KMS-11 (cell line): ENCODE measurements at regions not wholly inside any gene's neighbourhood (a gene's known extent, or its start where the extent isn't known, plus 50 kb on each side); places are given as distances from the start of the nearest gene placed in this dataset.

Source experiments
- H2AFZ ChIP-seq: fragments of 200-600 bp; sonication (generic); 2 replicates; pipeline ENCODE4 v1.6.1; 2016; ENCODE audit warnings: antibody characterized with exemption, mixed run types, low read depth
- H3K27ac ChIP-seq: fragments of 200-600 bp; sonication (generic); 2 replicates; pipeline ENCODE4 v1.6.1; 2016; ENCODE audit warnings: mild to moderate bottlenecking, mixed run types
- H3K27me3 ChIP-seq: fragments of 200-600 bp; sonication (generic); 2 replicates; pipeline ENCODE4 v1.6.1; 2017; ENCODE audit warnings: mild to moderate bottlenecking, low read depth, mixed run types, moderate library complexity; ENCODE audit not compliant: insufficient read depth
- H3K36me3 ChIP-seq: fragments of 200-600 bp; sonication (generic); 2 replicates; pipeline ENCODE4 v1.6.1; 2017; ENCODE audit warnings: mild to moderate bottlenecking, mixed run types; ENCODE audit not compliant: insufficient read depth
- H3K4me1 ChIP-seq: fragments of 200-600 bp; sonication (generic); 2 replicates; pipeline ENCODE4 v1.6.1; 2016; ENCODE audit warnings: mild to moderate bottlenecking, low read depth, mixed run types; ENCODE audit not compliant: poor library complexity, severe bottlenecking
- H3K4me2 ChIP-seq: fragments of 200-600 bp; sonication (generic); 2 replicates; pipeline ENCODE4 v1.7.0; 2016; ENCODE audit warnings: mild to moderate bottlenecking, mixed run types
- H3K4me3 ChIP-seq: fragments of 200-600 bp; sonication (generic); IDR thresholded peaks from 2 replicates; pipeline ENCODE4 v1.6.1; 2017; ENCODE audit warnings: low read depth, low read length, mixed read lengths; ENCODE audit not compliant: insufficient read depth
- H3K79me2 ChIP-seq: fragments of 200-600 bp; sonication (generic); 2 replicates; pipeline ENCODE4 v1.6.1; 2016; ENCODE audit warnings: low read depth, mixed run types; ENCODE audit not compliant: insufficient read depth
- H3K9ac ChIP-seq: fragments of 200-600 bp; sonication (generic); 2 replicates; pipeline ENCODE4 v1.6.1; 2016; ENCODE audit warnings: mild to moderate bottlenecking, mixed run types
- H4K20me1 ChIP-seq: fragments of 200-600 bp; sonication (generic); 2 replicates; pipeline ENCODE4 v1.6.1; 2016; ENCODE audit warnings: mild to moderate bottlenecking, mixed run types; ENCODE audit not compliant: insufficient read depth
- CTCF ChIP-seq: fragments of 200-600 bp; sonication (generic); conservative IDR thresholded peaks from 2 replicates; pipeline ENCODE4 v1.6.1; 2017; ENCODE audit warnings: low read depth, mild to moderate bottlenecking, antibody characterized with exemption, low read length, moderate library complexity, mixed read lengths

- Histone ChIP-seq H3K9ac (no peak overlapping the region), H3K27ac (no peak overlapping the region), H3K27me3 (no peaks in the 10 kb centered on the region), H2AFZ (no peak overlapping the region), H3K4me3 (no peak overlapping the region), H3K4me2 (no peak overlapping the region), H3K4me1 (no peaks in the 10 kb centered on the region), H3K79me2 (no peaks in the 10 kb centered on the region), H4K20me1 (no peaks in the 10 kb centered on the region), H3K36me3 (no peaks in the 10 kb centered on the region)
- TF ChIP-seq CTCF: no peak
Measured at GRCh38 chrX:6924443-6925077, 223.0 kb upstream of the STS start.

DNA sequence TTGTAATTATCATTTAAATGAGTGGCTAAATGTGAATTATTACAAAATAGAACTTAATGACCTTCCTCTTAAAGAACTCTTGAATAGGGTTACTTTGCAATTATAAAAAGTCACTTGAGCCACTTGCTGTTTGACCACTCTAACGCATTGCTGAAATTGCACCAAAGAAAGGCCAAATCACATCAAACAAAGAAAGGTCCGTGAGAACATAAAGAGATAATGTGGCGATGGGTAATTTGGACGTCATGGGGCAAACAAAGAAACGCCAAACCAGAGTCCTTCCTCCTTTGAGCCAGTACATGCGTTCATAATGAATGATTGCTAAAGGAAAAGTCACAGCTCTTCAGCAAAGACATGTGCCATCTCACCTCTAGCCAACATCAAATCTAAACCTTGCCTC, 229.8 kb upstream of the STS start:
- H3K36me3 ChIP-seq: no peaks in the 10 kb centered on the region
- no peaks in the 10 kb centered on the region for H3K79me2 ChIP-seq
- H3K27me3 ChIP-seq: no peaks in the 10 kb centered on the region
- H4K20me1 ChIP-seq: no peaks in the 10 kb centered on the region
- H3K9ac ChIP-seq: no peak overlapping the region
- H2AFZ ChIP-seq: no peak overlapping the region
- no peak for TF ChIP-seq CTCF
- H3K4me2 ChIP-seq: no peak overlapping the region
- no peak overlapping the region for H3K4me3 ChIP-seq
- no peak overlapping the region for H3K27ac ChIP-seq
- no peaks in the 10 kb centered on the region for H3K4me1 ChIP-seq

DNA sequence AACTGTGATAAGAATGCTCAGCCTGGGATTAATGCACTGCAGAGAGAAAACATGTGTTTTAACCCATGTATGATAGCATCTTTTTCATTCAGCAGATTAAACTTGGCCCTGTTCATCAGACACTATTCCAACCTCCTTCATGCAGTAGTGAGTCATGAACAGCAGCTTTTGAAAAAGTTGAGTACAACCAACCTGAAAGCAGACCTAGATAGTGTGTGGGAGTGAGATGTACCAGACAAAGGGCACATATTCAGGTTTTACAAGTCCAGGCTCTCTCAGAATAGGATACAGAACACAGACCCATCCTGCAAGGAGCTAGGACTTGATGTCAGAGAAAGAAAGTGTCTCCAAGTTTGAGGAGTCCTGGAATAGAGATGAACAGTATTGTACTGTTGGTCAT, 237.3 kb upstream of the STS start:
- no peaks in the 10 kb centered on the region for H3K36me3 ChIP-seq
- no peak overlapping the region for H3K4me3 ChIP-seq
- no peaks in the 10 kb centered on the region for H3K4me1 ChIP-seq
- no peak for TF ChIP-seq CTCF
- no peak overlapping the region for H3K27ac ChIP-seq
- no peaks in the 10 kb centered on the region for H3K79me2 ChIP-seq
- no peaks in the 10 kb centered on the region for H4K20me1 ChIP-seq
- no peak overlapping the region for H2AFZ ChIP-seq
- H3K27me3 ChIP-seq: no peaks in the 10 kb centered on the region
- no peak overlapping the region for H3K9ac ChIP-seq
- H3K4me2 ChIP-seq: no peak overlapping the region

- Histone ChIP-seq H3K36me3 (no peaks in the 10 kb centered on the region), H3K79me2 (no peaks in the 10 kb centered on the region), H3K4me3 (no peak overlapping the region), H3K27me3 (no peaks in the 10 kb centered on the region), H3K27ac (no peak overlapping the region), H2AFZ (no peak overlapping the region), H4K20me1 (no peaks in the 10 kb centered on the region), H3K9ac (no peak overlapping the region), H3K4me1 (no peaks in the 10 kb centered on the region), H3K4me2 (no peak overlapping the region)
- TF ChIP-seq CTCF: no peak
Measured at GRCh38 chrX:6909396-6909795, 238.1 kb upstream of the STS start.
